GM19452 (cell line): ENCODE measurements at regions not wholly inside any gene's neighbourhood (a gene's known extent, or its start where the extent isn't known, plus 50 kb on each side); places are given as distances from the start of the nearest gene placed in this dataset.

Experiments used
- ATAC-seq: cut with Tn5 transposase; IDR thresholded peaks from one replicate; pipeline ENCODE4 v1.9.1; 2021; ENCODE audit not compliant: unreplicated experiment

GRCh38 chr11:37002831-37003230, 404.8 kb upstream of the RAG2 start:
- no peak for ATAC-seq

GRCh38 chr11:36997656-36998055, 399.6 kb upstream of the RAG2 start:
- no peak for ATAC-seq

GRCh38 chr11:36996795-36997194, 398.8 kb upstream of the RAG2 start:
- no peak for ATAC-seq

- no peak for ATAC-seq
Observed at GRCh38 chr11:36994208-36994607, 396.2 kb upstream of the RAG2 start.

- no peak for ATAC-seq
Observed at GRCh38 chr11:36988556-36988955, 390.5 kb upstream of the RAG2 start.

- ATAC-seq, result no peak
Observed at GRCh38 chr11:36985562-36985961, 387.5 kb upstream of the RAG2 start.

- ATAC-seq, result no peak
Observed at GRCh38 chr11:36976741-36977140, 378.7 kb upstream of the RAG2 start.

GRCh38 chr11:36974771-36975170, 376.7 kb upstream of the RAG2 start:
- ATAC-seq, result no peak

- ATAC-seq, result no peak
Observed at GRCh38 chr11:36953976-36954375, 355.9 kb upstream of the RAG2 start.

- no peak for ATAC-seq
Observed at GRCh38 chr11:36948460-36949127, 350.6 kb upstream of the RAG2 start.

- ATAC-seq, result no peak
Observed at GRCh38 chr11:36945384-36945783, 347.3 kb upstream of the RAG2 start.

GRCh38 chr11:36933481-36933880, 335.4 kb upstream of the RAG2 start:
- ATAC-seq, result no peak

- no peak for ATAC-seq
Observed at GRCh38 chr11:36931139-36931538, 333.1 kb upstream of the RAG2 start.

GRCh38 chr11:36930256-36930655, 332.2 kb upstream of the RAG2 start:
- no peak for ATAC-seq

- ATAC-seq, result no peak
Observed at GRCh38 chr11:36929401-36929800, 331.4 kb upstream of the RAG2 start.

GRCh38 chr11:36928621-36929020, 330.6 kb upstream of the RAG2 start:
- ATAC-seq, result no peak

- no peak for ATAC-seq
Observed at GRCh38 chr11:36899800-36900199, 301.8 kb upstream of the RAG2 start.

- ATAC-seq, result no peak
Observed at GRCh38 chr11:36890841-36891240, 292.8 kb upstream of the RAG2 start.

GRCh38 chr11:36890121-36890679, 292.2 kb upstream of the RAG2 start:
- ATAC-seq, result no peak

- ATAC-seq, result no peak
Observed at GRCh38 chr11:36885154-36885553, 287.1 kb upstream of the RAG2 start.

GRCh38 chr11:36878737-36879136, 280.7 kb upstream of the RAG2 start:
- no peak for ATAC-seq

- no peak for ATAC-seq
Observed at GRCh38 chr11:36877149-36877548, 279.1 kb upstream of the RAG2 start.

GRCh38 chr11:36876266-36876665, 278.2 kb upstream of the RAG2 start:
- no peak for ATAC-seq
